ENCODE measurements at regions not wholly inside any gene's neighbourhood (a gene's known extent, or its start where the extent isn't known, plus 50 kb on each side); places are given as distances from the start of the nearest gene placed in this dataset.

DNA sequence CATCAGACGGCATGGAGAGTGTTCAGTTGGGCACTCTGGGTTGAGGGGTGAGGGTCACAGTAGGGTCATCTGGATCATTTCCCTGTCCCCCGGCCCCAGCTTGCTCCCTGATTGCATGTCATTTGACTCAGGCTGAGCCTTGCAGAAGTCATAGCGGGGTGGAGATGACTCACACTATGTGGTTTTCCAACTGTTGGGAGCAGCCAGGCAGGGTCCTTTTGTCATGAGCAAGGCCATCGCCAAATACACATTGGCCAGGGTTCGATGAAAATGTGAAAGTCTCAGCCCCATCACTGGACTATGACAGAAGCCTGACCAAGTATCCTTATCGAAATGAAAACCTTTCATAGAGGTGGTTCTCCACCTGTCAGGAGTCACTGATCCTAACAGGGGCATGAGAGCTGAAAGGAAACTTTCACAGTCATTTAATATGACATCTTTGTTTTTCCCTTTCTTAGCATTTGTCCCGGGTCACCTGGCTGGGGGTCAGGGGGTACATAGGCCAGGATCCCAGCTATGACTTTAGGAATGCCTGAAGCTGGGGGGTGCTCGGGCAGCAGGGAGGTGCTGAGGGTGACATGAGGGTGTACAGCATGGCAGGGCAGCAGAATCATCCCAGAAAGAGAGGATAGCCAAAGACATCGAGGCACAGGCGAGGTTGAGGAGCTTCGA is 70.2 kb upstream of the CD93 start:
- TF ChIP-seq, protein P1, sequence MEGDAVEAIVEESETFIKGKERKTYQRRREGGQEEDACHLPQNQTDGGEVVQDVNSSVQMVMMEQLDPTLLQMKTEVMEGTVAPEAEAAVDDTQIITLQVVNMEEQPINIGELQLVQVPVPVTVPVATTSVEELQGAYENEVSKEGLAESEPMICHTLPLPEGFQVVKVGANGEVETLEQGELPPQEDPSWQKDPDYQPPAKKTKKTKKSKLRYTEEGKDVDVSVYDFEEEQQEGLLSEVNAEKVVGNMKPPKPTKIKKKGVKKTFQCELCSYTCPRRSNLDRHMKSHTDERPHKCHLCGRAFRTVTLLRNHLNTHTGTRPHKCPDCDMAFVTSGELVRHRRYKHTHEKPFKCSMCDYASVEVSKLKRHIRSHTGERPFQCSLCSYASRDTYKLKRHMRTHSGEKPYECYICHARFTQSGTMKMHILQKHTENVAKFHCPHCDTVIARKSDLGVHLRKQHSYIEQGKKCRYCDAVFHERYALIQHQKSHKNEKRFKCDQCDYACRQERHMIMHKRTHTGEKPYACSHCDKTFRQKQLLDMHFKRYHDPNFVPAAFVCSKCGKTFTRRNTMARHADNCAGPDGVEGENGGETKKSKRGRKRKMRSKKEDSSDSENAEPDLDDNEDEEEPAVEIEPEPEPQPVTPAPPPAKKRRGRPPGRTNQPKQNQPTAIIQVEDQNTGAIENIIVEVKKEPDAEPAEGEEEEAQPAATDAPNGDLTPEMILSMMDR (conservative IDR thresholded peaks at IDR 0.05 in 1 of 2, IDR thresholded peaks at IDR 0.05 in 1 of 2; ENCODE audit: extremely low read depth in 1 of 2, insufficient read depth in 1 of 2, low read depth in 1 of 2, low read length in 2 of 2): no peak
- no peak for TF ChIP-seq EZH2 (IDR thresholded peaks at IDR 0.05; ENCODE audit: borderline replicate concordance, low read length)

Measured in mammary epithelial cell (primary cell).